Tibial artery (tissue), 4 donors: ENCODE measurements at regions not wholly inside any gene's neighbourhood (a gene's known extent, or its start where the extent isn't known, plus 50 kb on each side); places are given as distances from the start of the nearest gene placed in this dataset.

Experiments
- DNase-seq, 2 donors: peaks; one replicate each; pipeline ENCODE4 v3.0.0-alpha.2; 2019
- H3K27ac ChIP-seq, 2 donors: fragments of 200-600 bp; sonication (generic) in 1 of 2; 1 replicate in 1 of 2; 2 replicates in 1 of 2; pipeline ENCODE4 v1.5.1; 2018 to 2019; ENCODE audit warnings: mild to moderate bottlenecking in 1 of 2
- H3K27me3 ChIP-seq, 2 donors: fragments of 200-600 bp; sonication (generic) in 1 of 2; one replicate each; pipeline versions ENCODE4 v1.5.1 to v1.6.0; 2016 to 2019
- H3K36me3 ChIP-seq, 3 donors: fragments of 200-600 bp; sonication (generic) in 2 of 3; one replicate each; pipeline ENCODE4 v1.5.1; 2016 to 2019; ENCODE audit warnings: mild to moderate bottlenecking in 2 of 3
- H3K4me1 ChIP-seq, 4 donors: fragments of 200-600 bp; sonication (generic) in 2 of 4; 1 replicate in 3 of 4; 2 replicates in 1 of 4; pipeline ENCODE4 v1.5.1; 2016 to 2019
- H3K4me3 ChIP-seq, 2 donors: fragments of 200-600 bp; sonication (generic) in 1 of 2; 1 replicate in 1 of 2; 2 replicates in 1 of 2; pipeline ENCODE4 v1.5.1; 2018 to 2019; ENCODE audit warnings: mild to moderate bottlenecking in 2 of 2
- H3K9me3 ChIP-seq, 3 donors: fragments of 200-600 bp; sonication (generic) in 1 of 3; one replicate each; pipeline ENCODE4 v1.5.1; 2016 to 2019
- CTCF ChIP-seq, 2 experiments: fragments of 200-600 bp in 1 of 2; fragments of 450-650 bp in 1 of 2; IDR thresholded peaks; one replicate each; pipeline ENCODE4 v1.5.1; 2017 to 2019; ENCODE audit warnings: antibody characterized with exemption in 2 of 2, mild to moderate bottlenecking in 1 of 2, moderate library complexity in 1 of 2
- intact Hi-C: fragments of 100-400 bp; cut with DNase I; formaldehyde crosslinking; loops from one replicate; pipeline ENCODE4 v1.15.0; 2023; ENCODE audit warnings: low total_unique reads

GRCh38 chr4:155106629-155107028 lies 101.8 kb upstream of the NPY2R start:
- no peak overlapping the region for H3K4me3 ChIP-seq
- no peak overlapping the region for H3K27ac ChIP-seq
- no peaks in the 10 kb centered on the region for H3K27me3 ChIP-seq
- H3K4me1 ChIP-seq: no peaks in the 10 kb centered on the region
- TF ChIP-seq CTCF (IDR thresholded peaks at IDR 0.05): no peak
- intact Hi-C loops: no loop called here
- H3K9me3 ChIP-seq: no peaks in the 10 kb centered on the region
- no peak for DNase-seq
- no peaks in the 10 kb centered on the region for H3K36me3 ChIP-seq

GRCh38 chr4:155107059-155107458 lies 101.4 kb upstream of the NPY2R start:
- intact Hi-C loops: no loop called here
- no peak for TF ChIP-seq CTCF (IDR thresholded peaks at IDR 0.05)
- Histone ChIP-seq H3K4me1 (no peaks in the 10 kb centered on the region), H3K27me3 (no peaks in the 10 kb centered on the region), H3K9me3 (no peaks in the 10 kb centered on the region), H3K4me3 (no peak overlapping the region), H3K27ac (no peak overlapping the region), H3K36me3 (no peaks in the 10 kb centered on the region)
- DNase-seq: no peak

GRCh38 chr4:155114790-155115189 lies 93.6 kb upstream of the NPY2R start:
- Histone ChIP-seq H3K36me3 (no peaks in the 10 kb centered on the region), H3K27me3 (no peaks in the 10 kb centered on the region), H3K9me3 (no peaks in the 10 kb centered on the region), H3K27ac (no peak overlapping the region), H3K4me3 (no peak overlapping the region), H3K4me1 (no peaks in the 10 kb centered on the region)
- no peak for DNase-seq
- intact Hi-C loops: loop anchor here (5.0 kb wide), 1 partner anchor 178 kb away; no protein-coding TSS in a partner anchor
- TF ChIP-seq CTCF (IDR thresholded peaks at IDR 0.05): no peak

- TF ChIP-seq CTCF (IDR thresholded peaks at IDR 0.05): no peak
- Histone ChIP-seq H3K9me3 (no peaks in the 10 kb centered on the region), H3K4me3 (no peak overlapping the region), H3K27ac (no peak overlapping the region), H3K36me3 (no peaks in the 10 kb centered on the region), H3K4me1 (no peaks in the 10 kb centered on the region), H3K27me3 (no peaks in the 10 kb centered on the region)
- no peak for DNase-seq
- intact Hi-C loops: loop anchor here (5.0 kb wide), 1 partner anchor 173 kb away; no protein-coding TSS in a partner anchor
Observed at GRCh38 chr4:155119006-155119405, 89.4 kb upstream of the NPY2R start.

GRCh38 chr4:155120536-155120935 lies 87.9 kb upstream of the NPY2R start:
- no peaks in the 10 kb centered on the region for H3K9me3 ChIP-seq
- no peaks in the 10 kb centered on the region for H3K27me3 ChIP-seq
- TF ChIP-seq CTCF (IDR thresholded peaks at IDR 0.05): no peak
- H3K4me3 ChIP-seq: no peak overlapping the region
- H3K4me1 ChIP-seq: no peaks in the 10 kb centered on the region
- DNase-seq: no peak
- intact Hi-C loops: no loop called here
- no peak overlapping the region for H3K27ac ChIP-seq
- no peaks in the 10 kb centered on the region for H3K36me3 ChIP-seq

- DNase-seq: no peak
- Histone ChIP-seq H3K27me3 (no peaks in the 10 kb centered on the region), H3K36me3 (no peaks in the 10 kb centered on the region), H3K4me1 (no peaks in the 10 kb centered on the region), H3K4me3 (no peak overlapping the region), H3K9me3 (no peaks in the 10 kb centered on the region), H3K27ac (no peak overlapping the region)
- intact Hi-C loops: no loop called here
- no peak for TF ChIP-seq CTCF (IDR thresholded peaks at IDR 0.05)
Observed at GRCh38 chr4:155122382-155122781, 86.1 kb upstream of the NPY2R start.
